ENCODE measurements at regions not wholly inside any gene's neighbourhood (a gene's known extent, or its start where the extent isn't known, plus 50 kb on each side); places are given as distances from the start of the nearest gene placed in this dataset.

DNA sequence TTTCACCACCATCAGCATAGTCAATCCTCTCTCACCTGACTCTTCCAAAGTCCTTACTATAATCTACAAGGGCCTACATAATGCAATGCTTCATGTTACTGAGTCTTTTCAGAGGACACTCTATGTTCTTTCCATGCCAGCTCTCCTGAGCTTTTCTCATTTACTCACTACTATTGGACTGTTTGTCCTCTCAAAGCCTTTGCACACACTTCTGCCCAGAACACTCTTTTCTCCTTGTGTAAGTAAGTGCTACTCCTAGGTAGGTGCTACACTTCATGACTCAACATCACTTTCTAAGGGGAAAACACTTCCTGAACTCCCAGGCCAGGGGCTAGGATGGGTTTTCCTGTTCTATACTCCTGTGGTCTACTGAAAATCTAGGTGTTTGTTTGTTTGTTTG lies 82.5 kb upstream of the GULP1 start:
- no peak for DNase-seq (ENCODE audit: low spot score)

GRCh38 chr2:188217264-188217663 lies 74.4 kb upstream of the GULP1 start:
- DNase-seq (ENCODE audit: low spot score): no peak

DNA sequence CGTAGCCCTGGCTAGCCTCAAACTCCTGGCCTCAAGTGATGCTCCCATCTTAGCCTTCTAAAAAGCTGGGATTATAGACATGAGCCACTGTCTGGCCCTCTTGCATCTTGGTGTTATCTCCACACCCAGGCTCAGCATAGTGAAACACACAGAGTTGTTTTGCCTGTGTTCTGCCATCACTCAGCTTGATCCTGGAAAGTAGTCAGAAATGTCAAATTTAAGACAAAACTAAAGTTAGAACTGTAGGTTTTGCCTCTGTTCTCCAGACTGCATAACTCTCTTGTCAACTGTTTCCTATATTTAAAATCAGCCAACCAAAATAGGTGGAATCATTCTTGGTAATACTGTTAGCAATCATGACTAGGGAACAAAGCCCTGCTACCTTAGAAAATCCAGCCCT lies 72.1 kb upstream of the GULP1 start:
- no peak for DNase-seq (ENCODE audit: low spot score)

DNA sequence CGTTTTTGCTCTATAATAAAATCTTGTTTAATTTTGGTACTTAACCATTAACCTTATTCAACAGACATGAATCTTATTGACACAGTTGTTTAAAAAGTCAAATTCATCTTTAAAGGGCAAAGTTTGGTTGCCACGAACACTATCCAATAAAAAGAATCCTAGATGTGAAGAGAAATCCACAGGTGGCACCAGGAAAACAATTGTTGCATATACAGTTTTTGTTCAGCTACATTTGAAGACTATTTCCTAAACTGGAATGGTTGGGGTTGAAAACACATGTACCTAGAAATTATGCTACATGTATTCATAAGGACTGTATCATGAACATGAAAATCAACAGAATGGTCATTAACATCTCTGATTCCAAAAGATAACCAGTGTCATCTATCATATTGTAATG lies 71.1 kb upstream of the GULP1 start:
- no peak for DNase-seq (ENCODE audit: low spot score)

DNA sequence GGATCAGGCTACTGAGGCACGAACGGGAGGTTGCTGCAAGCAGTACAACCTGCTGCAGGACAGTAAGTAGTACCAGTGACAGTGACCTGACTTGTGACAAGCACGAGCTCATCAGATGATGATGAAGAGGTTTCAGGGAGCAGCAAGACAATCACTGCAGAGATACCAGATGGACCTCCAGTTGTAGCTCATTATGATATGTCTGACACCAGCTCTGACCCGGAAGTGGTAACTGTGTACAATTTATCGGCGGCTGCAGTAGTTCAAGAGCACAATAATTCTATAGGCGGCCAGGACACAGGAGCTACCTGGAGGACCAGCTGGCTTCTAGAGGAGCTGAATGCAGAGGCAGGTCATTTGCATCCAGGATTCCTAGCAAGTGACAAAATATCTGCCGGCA lies 64.0 kb upstream of the GULP1 start:
- DNase-seq (ENCODE audit: low spot score): no peak

GRCh38 chr2:188235364-188235763 lies 56.3 kb upstream of the GULP1 start:
- DNase-seq (ENCODE audit: low spot score): no peak

GRCh38 chr2:188238386-188238785 lies 53.3 kb upstream of the GULP1 start:
- DNase-seq (ENCODE audit: low spot score): no peak

Measured in hematopoietic multipotent progenitor cell treated with erythropoietin and hydrocortisone succinate and interleukin-3 and kit ligand, for 15 days (in vitro differentiated cells).